ENCODE measurements at regions not wholly inside any gene's neighbourhood (a gene's known extent, or its start where the extent isn't known, plus 50 kb on each side); places are given as distances from the start of the nearest gene placed in this dataset.

GRCh38 chr6:145147981-145148749 is 587.2 kb downstream of the EPM2A start:
- no peaks in the 10 kb centered on the region for H3K36me3 Mint-ChIP-seq (ENCODE audit: low read depth, unreplicated experiment)
- no peak overlapping the region for H3K4me3 Mint-ChIP-seq (ENCODE audit: unreplicated experiment)
- H3K27me3 Mint-ChIP-seq (ENCODE audit: unreplicated experiment) = no peaks in the 10 kb centered on the region
- TF ChIP-seq CTCF (IDR thresholded peaks at IDR 0.05; ENCODE audit: unreplicated experiment) = no peak
- no peak for DNase-seq (ENCODE audit: low spot score)
- H3K4me1 Mint-ChIP-seq (ENCODE audit: unreplicated experiment) = no peaks in the 10 kb centered on the region
- no peak overlapping the region for H3K27ac Mint-ChIP-seq (ENCODE audit: unreplicated experiment)
- H3K9me3 Mint-ChIP-seq (ENCODE audit: unreplicated experiment) = no peaks in the 10 kb centered on the region

- Mint-ChIP-seq H3K4me1 (ENCODE audit: unreplicated experiment) (no peaks in the 10 kb centered on the region), H3K27me3 (ENCODE audit: unreplicated experiment) (no peaks in the 10 kb centered on the region), H3K27ac (ENCODE audit: unreplicated experiment) (no peak overlapping the region), H3K9me3 (ENCODE audit: unreplicated experiment) (no peaks in the 10 kb centered on the region), H3K36me3 (ENCODE audit: low read depth, unreplicated experiment) (no peaks in the 10 kb centered on the region), H3K4me3 (ENCODE audit: unreplicated experiment) (no peak overlapping the region)
- no peak for TF ChIP-seq CTCF (IDR thresholded peaks at IDR 0.05; ENCODE audit: unreplicated experiment)
- no peak for DNase-seq (ENCODE audit: low spot score)
Observed at GRCh38 chr6:145148776-145149175, 586.5 kb downstream of the EPM2A start.

GRCh38 chr6:145151624-145152023 is 583.7 kb downstream of the EPM2A start:
- H3K27me3 Mint-ChIP-seq (ENCODE audit: unreplicated experiment) = no peaks in the 10 kb centered on the region
- H3K9me3 Mint-ChIP-seq (ENCODE audit: unreplicated experiment) = no peaks in the 10 kb centered on the region
- no peaks in the 10 kb centered on the region for H3K36me3 Mint-ChIP-seq (ENCODE audit: low read depth, unreplicated experiment)
- no peak overlapping the region for H3K4me3 Mint-ChIP-seq (ENCODE audit: unreplicated experiment)
- no peak overlapping the region for H3K27ac Mint-ChIP-seq (ENCODE audit: unreplicated experiment)
- TF ChIP-seq CTCF (IDR thresholded peaks at IDR 0.05; ENCODE audit: unreplicated experiment) = no peak
- no peak for DNase-seq (ENCODE audit: low spot score)
- H3K4me1 Mint-ChIP-seq (ENCODE audit: unreplicated experiment) = no peaks in the 10 kb centered on the region

- peaks cover 2% of the 10 kb centered on the region for H3K9me3 Mint-ChIP-seq (ENCODE audit: unreplicated experiment)
Observed at GRCh38 chr6:145153495-145153894, 581.8 kb downstream of the EPM2A start.

More at GRCh38 chr6:145153495-145153894, 581.8 kb downstream of the EPM2A start:
- no peak overlapping the region for H3K4me3 Mint-ChIP-seq (ENCODE audit: unreplicated experiment)
- no peaks in the 10 kb centered on the region for H3K27me3 Mint-ChIP-seq (ENCODE audit: unreplicated experiment)
- no peaks in the 10 kb centered on the region for H3K4me1 Mint-ChIP-seq (ENCODE audit: unreplicated experiment)
- TF ChIP-seq CTCF (IDR thresholded peaks at IDR 0.05; ENCODE audit: unreplicated experiment) = no peak
- H3K36me3 Mint-ChIP-seq (ENCODE audit: low read depth, unreplicated experiment) = peaks cover 6% of the 10 kb centered on the region
- no peak overlapping the region for H3K27ac Mint-ChIP-seq (ENCODE audit: unreplicated experiment)
- DNase-seq (ENCODE audit: low spot score) = no peak

Measured in endothelial cell (in vitro differentiated cells).